HG02943 (cell line): ENCODE measurements at regions not wholly inside any gene's neighbourhood (a gene's known extent, or its start where the extent isn't known, plus 50 kb on each side); places are given as distances from the start of the nearest gene placed in this dataset.

Experiments used
- ATAC-seq: cut with Tn5 transposase; IDR thresholded peaks from one replicate; pipeline ENCODE4 v1.9.1; 2021; ENCODE audit warnings: mild to moderate bottlenecking, low read depth, moderate library complexity; ENCODE audit not compliant: unreplicated experiment

DNA sequence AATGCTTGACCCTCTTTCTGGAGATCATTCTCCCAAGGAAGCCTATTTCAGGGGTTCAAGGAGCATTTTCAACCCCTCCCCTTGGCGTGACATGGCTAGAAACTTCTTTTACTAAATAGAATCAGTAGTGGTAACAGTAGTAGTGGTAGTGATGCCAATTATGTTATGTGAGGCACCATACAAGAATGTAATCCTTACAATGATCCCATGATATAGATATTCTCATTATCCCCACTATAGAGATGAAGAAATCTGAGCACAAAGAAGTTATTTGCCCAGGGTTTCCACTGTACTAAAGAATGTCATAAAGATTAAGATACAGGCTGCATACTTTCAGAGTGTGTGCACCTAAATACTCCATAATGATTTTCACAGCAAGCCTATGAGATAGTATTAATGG is 155.4 kb upstream of the CLINT1 start:
- ATAC-seq, result no peak

DNA sequence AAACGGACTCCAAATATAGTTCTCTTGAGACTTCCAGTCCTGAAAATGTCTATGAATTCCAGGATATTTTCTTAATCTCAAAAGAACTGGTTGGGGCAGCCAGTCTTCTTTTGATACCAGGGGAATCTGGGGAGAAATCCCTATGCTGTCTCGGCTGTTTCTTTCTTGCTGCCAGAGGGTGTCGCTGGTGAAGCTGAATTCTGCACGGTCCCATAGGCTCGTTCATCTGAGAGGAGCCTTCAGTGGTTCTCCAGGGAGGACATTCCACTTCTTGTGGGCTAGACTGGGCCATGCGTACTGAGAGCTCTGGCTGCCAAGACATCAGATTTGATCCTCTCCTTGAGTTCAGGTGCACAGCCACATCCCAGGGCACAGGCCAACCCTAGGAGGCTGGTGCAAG is 155.0 kb upstream of the CLINT1 start:
- ATAC-seq, result no peak

DNA sequence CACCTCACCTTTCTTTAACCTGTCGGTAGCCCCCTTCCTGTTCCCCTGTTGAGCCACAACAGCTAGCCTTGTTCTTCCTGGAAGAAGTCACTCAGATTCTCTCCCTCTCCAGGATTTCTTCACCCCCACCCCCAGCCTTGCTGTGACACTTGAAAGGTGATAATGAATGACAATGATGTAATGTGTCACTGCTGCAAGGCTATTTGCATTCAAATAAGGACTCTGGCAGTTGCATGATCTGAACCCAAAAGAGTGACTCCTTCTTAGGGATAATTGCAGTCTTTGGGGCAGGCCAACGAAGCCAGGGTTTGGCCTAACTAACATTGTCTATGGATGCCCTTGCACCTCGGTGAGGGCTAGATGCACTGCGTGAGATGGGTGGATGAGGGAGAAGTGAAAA is 154.4 kb upstream of the CLINT1 start:
- no peak for ATAC-seq

DNA sequence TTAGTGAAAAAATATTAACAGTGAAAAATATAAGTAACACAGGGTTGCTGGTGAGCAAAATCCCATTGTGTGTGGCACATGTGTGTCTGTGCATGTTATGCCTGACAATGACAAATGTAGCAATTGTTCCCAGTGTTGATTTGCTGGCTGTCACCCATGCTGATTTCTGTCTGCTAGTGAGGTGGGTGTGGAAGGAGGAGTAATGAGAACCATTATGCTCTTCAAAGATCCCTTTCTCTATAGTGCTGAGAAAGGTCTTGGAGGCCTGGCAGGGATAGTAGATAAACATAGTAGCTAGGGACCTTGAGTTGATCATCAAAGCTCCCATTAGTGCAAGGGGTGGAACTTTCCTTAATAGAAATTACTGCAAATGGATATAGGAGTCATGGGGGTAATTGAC is 152.5 kb upstream of the CLINT1 start:
- ATAC-seq, result no peak

DNA sequence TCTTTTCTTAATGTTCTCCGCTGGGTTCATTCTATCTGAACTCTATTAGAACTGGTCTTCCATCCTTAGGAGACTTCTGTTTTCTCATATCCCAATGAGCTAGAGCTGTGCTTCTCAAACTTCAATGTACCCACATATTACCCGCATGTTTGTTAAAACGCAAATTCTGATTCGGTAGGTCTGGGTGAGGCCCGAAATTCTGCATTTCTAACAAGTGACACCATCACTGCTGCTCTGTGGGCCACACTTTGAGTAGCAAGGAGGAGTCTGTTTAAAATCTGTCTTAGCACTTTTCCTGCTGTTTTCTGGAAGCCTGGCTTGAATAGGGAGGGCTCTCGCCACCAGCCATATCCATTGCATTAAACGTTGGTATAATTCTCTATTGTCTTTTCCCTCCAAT is 151.9 kb upstream of the CLINT1 start:
- no peak for ATAC-seq

DNA sequence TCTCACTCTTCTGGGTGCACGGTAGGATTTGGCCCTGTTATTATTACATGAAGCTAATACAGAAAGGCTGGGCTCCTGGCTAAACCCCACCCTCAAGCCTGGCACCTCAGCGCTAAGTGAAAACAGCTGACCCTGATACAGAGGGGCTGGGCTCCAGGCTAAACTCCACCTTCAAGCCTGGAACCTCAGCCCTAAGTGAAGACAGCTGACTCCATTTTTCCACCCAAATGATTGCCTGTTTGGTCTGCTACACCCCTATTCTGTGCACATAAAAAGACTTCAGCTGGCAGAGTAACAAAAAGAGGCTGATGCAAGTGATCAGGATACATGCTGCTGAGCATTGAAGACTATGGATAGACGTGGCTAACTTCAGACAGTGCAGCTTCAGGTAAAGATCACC is 148.4 kb upstream of the CLINT1 start:
- no peak for ATAC-seq

DNA sequence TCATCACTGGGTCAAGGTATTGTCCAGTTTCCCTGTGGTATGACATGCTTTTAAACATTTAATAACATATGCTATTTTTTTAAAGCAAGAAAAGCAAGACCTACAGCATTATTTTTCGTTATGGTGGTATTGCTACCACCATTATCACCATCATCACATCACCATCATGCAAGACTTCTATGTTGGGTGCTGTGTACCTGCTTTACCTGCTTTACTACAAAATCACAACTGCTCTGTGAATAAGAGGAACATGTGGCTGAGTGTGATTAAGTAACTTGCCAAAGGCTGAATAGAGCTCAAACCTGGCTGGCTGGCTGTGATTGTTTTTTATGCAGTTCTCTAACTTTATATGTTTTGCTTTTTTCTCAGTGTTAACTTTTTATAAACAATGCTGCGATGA is 140.8 kb upstream of the CLINT1 start:
- no peak for ATAC-seq

DNA sequence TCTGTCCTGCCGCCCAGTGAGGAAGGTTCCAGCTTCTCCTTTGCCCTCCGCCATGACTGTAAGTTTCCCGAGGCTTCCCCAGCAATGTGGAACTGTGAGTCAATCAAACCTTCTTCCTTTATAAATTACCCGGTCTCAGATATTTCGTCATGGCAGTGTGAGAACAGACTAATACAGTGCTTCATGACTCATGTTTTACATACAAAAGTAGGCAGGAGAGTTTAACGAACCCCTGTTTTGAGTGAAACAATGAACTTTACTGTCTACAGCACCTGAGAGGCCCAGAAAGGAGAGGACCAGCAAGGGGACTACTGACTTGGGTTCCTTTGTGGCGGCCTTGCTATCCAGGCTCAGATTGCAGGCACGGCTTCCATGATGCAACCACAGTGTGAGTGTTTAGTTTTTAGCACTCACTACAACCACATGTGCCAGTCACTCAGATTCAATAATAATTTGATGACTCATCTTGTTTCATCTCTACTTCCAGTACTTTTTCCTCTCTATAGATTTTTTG is 139.1 kb upstream of the CLINT1 start:
- ATAC-seq, result no peak

DNA sequence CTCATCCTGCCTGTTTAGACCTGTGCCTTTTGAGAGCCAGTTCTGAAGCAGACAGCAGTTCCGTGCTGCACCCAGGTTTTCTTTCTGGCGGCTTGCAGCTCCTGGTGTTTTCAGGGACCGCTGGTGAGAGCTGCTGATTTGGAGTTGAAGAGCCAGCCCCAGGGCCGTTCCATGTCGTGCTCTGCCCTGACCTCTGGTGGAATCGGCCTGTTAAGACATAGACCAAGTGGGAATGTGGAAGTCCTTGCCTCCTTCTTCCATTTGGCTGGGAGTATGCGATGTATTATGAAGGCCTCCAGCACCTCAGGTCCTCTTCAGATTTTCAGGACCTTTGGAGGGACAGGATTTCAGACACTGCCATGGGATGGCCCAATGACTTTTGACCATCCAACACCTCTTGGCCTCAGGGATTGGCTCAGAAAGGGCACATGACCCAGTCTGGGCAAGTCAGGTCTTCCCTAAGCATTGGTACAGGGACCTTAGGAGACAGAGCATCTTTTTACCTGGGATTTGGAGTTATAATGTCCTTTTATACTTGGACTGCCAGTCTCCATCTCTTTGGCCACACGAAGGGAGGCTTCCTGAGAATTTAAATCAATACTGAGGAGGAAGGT is 136.1 kb upstream of the CLINT1 start:
- ATAC-seq, result peak; percentile 67

DNA sequence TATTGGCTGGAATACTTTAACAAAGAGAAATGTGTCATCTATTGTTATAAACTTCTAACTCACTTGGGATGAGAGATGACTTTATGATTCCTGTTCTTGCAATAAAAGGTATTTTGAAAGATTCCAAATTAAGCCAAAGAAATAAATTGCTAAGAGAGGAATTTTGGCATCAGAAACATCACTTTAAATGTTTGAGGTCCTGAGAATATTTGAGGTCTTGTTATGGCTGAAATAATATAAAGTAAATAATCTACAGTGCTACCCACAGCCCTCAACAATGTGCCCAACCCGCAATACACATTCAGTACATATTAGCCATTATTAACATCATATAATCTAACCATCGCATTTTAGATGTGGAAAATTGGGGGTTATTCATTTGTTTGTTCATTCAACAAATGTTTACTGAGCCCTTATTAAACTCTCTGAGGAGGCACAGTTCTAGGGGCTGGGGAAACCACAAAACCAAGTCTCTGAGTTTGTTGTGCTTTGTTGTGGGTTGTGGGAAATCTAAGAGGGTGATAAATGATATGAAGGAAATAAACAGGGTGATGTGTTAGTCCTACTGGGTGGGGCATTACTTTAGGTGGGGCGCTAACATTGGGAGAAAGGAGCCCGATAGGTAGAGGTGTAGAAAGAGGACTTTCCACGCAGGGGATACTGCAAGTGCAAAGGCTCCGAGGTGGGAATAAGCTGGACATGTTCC is 135.2 kb upstream of the CLINT1 start:
- no peak for ATAC-seq

DNA sequence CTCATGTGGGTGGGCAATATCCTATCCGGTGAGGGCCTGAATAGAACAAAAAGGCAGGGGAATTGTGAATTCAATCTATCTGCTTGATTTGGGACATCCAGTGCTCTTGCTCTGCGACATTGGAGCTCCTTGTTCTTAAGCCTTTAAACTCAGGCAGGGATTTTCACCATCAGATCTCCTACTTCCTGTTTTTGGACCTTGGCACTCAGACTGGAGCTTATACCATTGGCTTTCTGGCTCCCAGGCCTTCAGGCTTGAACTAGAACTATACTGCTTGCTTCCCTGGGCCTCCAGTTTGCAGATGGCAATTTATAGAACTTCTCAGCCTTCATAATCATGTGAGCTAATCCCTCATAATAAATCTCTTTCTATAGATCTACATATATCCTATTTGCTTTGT is 134.3 kb upstream of the CLINT1 start:
- ATAC-seq, result no peak

DNA sequence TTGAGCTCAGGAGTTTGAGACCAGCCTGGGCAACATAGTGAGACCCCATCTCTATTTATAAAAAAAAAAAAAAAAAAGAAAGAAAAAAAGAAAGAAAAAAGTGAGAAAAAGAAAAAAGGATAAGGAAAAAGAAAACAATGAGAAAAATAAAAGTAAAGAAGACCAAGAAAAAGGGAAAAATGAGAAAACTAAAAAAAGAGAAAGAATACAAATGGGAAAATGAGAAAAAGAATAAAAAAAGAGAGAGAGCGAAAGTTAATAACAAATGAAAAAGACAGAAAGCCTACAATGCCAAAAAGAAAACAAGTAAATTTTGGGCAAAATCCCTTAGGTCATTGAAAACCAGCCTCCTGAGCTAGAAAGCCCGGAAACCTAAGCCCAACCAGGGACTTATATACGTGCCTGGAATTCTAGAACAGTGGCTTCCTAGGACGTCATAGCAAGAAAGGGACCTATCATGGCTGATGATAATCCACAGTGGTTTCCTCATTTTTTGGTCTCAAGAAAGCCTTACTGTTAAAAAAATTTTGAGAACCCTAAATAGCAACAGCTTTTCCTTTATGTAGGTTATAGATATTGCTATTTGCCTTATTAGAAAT is 131.7 kb upstream of the CLINT1 start:
- ATAC-seq, result no peak

DNA sequence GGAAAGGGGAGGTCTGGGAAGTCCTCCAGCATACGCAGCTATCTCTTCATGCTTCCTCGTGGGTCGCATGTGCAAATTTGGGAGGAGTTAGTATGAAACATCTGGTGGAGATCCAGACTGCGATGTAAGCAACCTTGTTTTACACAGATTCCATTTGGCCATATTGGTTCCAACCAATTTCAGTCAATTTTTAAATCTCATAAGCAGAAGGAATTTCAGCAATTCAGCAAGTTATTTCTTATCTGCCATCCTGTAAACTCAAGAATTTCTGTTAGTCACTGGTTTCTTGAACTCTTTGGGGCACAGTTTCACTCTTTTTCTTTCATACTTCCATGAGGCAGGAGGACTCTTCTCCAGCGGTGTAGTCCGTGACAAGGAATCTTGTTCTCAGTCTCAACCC is 130.4 kb upstream of the CLINT1 start:
- no peak for ATAC-seq

DNA sequence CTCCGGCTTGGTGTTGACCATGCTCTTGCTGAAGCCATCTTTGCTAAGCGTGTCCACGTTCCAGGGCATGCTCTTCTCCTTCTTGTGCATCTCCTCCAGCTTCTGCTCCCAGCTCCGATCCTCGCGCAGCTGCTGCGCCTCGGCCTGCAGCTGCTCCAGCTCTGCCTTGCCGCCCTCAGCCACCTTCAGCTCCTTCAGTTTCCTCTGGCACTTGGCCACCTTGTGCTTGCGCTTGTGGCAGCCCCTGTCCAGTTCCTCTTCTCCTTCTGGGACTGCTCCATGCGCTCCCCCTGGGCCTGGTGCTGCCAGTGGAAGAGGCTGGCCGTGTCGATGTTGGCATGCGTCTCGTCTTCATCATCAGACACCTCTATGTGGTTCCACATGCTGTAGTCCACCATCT is 128.3 kb upstream of the CLINT1 start:
- no peak for ATAC-seq

DNA sequence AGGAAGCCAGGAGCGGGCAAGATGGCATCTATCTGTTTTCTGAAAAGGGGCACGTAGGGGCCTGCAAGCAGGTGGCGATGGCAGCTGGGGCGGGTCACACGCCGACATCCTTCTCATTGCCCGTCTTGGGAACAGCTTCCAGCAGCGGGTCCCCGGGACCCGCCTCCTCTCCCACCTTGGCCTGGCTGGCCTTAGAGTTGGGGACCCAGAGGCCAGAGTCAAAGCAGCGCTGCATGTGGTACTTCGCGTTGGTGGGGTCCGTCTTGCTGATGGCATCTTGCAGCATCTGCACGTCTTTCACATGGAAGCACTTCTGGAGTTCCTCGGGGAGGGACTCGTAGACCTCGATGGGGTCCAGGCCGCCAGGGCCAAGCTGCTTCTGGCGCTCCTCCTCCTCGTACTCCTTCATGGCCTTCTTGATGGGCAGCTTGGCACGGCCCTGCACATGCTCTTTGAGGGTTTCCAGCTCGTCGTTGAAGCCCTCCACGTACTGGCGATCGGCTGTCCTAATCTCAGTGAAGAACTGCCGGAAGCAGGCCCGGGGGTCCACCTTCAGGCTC is 127.6 kb upstream of the CLINT1 start:
- ATAC-seq, result no peak

DNA sequence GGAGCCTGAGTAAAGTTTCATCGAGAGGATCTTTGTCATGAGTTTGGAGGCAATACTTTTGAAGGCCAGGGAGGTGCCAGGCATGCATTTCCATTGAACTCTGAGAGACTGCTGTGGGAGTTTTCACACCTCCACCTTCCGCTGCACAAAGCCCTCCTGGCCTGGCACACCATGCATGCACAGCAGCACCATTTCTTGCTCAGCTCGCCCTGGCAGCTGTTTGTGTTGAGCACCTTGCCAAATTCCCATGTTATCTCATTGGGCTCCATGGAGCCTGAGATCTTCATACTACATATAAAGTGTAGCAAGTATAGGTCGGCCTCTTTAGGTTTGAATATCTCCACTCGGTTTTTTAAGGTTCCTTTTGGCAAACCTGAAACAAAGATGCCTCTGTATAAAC is 125.7 kb upstream of the CLINT1 start:
- no peak for ATAC-seq

DNA sequence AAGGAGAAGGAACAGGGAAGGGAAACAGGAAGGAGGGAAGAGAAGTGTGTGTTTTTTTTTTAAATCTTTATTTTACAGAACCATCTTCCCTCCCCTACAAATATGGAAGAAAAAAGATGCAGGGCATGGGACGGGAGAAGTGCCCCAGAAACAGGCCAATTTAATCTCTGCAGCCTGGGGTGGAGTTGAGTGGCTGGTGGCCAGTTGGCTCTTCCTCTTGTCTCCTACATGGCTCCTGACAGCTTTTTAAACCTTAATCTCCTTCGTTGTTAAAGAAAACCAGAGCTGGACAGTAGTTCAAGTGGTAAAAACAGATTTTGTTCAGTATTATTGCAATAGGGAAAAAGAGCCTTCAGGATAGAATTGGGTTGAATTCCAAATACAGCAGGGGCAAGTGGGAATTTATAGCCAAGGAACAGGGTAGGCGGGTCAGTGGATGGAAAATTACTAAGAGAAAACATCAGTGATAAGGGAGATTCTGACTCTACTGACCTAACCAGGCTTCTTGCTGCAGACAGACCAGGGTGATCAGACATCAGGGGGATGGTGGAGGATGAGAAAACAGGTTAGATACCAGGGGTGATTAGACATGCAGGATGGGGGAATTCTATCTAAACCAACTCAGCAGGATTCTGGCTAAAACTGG is 125.1 kb upstream of the CLINT1 start:
- no peak for ATAC-seq

DNA sequence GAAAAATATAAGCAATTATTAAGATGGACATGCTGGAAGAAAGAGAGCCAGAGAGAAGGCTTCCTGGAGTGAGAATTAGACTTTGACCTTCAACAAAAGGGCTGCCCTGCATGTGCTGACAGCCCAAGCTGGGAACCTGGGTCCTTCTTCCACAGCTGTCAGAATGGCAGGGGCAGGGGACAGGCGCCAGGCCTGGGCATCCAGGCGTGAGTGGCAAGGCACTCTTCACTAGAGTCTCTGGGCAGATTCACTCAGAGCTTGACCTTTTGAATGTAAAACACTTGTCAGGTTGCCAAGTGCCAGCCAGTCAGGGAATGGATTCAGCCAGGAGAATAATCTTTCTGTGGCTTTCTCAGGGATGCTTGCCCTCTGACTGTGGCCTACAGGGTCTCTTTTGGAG is 119.1 kb upstream of the CLINT1 start:
- ATAC-seq, result no peak

DNA sequence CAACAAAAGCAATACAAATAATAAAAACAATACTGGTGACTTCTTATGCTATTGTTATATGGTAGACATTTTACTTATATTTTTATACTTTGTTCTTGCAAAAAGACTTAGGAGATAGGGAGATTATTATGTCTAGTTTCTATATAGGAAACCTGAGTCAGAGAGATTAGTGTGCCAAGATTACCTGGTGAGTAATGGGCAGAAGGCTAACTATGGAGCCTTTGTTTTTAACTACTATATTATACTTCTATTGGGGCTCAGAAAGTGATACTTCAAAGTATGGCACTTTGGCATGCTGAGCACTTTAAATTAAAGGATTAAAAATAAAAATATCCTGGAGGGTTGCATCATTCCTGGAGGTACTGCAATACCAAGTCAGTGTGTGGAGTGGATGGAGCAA is 117.5 kb upstream of the CLINT1 start:
- no peak for ATAC-seq

DNA sequence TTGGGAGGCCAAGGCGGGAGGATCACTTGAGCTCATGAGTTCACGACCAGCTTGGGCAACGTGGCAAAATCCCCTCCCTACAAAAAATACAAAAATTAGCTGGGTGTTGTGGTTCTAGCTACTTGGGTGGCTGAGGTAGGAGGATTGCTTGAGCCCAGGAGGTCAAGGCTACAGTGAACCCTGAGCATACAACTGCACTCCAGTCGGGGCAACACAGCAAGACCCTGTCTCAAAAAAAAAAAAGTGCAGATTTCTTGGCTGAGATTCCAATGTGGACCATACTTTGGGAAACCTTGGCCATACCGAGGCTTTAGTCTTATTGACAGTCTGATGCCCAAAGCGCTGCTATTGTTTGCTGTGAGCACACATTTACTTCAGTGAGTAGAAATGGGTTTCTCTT is 113.6 kb upstream of the CLINT1 start:
- no peak for ATAC-seq

DNA sequence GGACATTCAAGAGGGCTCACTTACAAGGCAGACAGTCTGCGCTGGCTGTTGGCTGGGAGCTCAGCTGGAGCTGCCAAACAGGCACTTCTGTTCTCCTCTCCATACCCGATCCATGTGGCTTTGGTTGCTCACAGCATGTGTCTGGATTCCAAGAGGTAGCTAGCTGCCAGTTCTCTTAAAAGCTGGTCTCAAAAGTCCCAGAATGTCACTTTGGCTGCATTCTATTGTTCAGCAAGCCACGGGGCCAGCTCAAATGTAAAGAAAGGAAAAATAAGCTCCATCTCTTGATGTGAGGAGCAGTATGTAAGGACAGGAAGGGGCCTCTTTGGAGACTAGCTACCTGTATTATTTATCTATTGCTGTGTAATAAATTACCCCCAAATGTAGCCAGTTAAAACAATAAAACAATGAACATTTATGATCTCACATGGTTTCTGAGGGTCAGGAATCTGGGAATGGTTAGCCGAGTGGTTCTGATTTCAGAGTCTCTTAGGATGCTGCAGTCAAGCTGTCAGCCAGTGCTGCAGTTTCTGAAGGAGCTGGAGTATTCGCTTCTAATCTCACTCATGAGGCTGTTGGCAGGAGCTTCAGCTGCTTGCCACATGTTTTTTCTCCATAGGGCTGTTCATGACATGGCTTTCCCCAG is 112.7 kb upstream of the CLINT1 start:
- no peak for ATAC-seq
